ENCODE measurements at regions not wholly inside any gene's neighbourhood (a gene's known extent, or its start where the extent isn't known, plus 50 kb on each side); places are given as distances from the start of the nearest gene placed in this dataset.

DNA sequence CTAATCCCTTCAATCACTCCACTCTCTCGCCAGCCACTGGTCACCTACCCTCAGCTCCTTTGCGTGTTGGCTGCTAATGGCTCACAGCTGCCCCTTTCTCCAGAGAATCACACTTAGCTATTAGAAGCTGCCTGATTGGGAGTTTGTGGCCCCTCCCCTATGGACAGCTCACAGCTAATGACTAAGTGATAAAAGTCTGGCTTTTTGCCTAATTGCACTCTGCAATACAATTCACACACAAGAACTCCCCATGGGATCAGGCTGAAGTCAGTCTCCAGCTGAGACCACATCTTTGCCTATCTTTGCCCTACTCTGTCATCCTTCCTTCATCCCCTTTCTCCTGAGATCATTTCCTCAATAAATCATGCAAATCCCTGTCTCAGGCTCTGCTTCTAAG lies 701.9 kb upstream of the RAB6C start:
- no peak for DNase-seq (ENCODE audit: low read depth, low spot score)
- CTCF ChIA-PET, result no interaction called here
- TF ChIP-seq, protein P1, sequence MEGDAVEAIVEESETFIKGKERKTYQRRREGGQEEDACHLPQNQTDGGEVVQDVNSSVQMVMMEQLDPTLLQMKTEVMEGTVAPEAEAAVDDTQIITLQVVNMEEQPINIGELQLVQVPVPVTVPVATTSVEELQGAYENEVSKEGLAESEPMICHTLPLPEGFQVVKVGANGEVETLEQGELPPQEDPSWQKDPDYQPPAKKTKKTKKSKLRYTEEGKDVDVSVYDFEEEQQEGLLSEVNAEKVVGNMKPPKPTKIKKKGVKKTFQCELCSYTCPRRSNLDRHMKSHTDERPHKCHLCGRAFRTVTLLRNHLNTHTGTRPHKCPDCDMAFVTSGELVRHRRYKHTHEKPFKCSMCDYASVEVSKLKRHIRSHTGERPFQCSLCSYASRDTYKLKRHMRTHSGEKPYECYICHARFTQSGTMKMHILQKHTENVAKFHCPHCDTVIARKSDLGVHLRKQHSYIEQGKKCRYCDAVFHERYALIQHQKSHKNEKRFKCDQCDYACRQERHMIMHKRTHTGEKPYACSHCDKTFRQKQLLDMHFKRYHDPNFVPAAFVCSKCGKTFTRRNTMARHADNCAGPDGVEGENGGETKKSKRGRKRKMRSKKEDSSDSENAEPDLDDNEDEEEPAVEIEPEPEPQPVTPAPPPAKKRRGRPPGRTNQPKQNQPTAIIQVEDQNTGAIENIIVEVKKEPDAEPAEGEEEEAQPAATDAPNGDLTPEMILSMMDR (IDR thresholded peaks at IDR 0.05; ENCODE audit: insufficient read depth, low read length, missing control alignments), result no peak
- H3K4me3 ChIP-seq (ENCODE audit: low read depth, low read length), result no peak overlapping the region
- POLR2A ChIA-PET, result no interaction called here

DNA sequence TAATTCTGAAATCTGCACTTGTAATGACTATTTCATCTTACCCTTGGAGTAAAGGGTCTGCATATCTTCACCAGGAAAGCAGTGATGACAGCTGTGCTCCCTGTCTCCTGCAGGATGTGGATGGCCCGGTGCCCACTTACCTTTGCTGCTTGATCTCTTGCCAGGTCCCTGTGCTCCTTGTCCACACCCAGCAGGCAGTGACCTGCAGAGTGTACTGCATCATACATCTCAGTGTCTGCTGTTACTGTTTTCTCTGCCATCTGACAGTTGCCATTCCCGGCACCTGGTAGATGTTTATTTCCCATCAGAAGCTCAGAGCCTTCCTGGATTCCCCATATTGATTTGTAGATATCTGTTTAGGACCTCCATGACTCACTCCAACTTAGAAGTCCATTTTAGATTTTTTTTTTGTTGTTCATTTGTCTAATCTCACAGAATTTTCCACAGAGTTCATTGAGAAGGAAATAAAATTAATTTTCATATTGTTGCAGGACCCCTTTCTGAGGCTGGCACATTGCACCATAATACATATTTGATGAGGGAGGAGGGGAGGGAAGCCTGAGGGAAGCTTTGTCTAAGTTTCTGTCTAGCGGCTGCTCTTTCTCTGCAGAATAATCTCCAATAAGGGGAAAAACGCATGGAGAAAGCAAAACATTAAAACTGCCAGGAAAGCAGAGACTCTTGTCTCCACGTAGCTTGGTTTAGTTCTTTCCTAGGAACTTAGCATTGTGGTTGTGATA lies 697.5 kb upstream of the RAB6C start:
- no peak for DNase-seq (ENCODE audit: low read depth, low spot score)
- TF ChIP-seq, protein P1 (IDR thresholded peaks at IDR 0.05; ENCODE audit: insufficient read depth, low read length, missing control alignments), result no peak
- H3K4me3 ChIP-seq (ENCODE audit: low read depth, low read length), result no peak overlapping the region
- ChIA-PET CTCF (no interaction called here), POLR2A (no interaction called here)

GRCh38 chr2:129285012-129285411 lies 694.5 kb upstream of the RAB6C start:
- ChIA-PET POLR2A (no interaction called here), CTCF (no interaction called here)
- DNase-seq (ENCODE audit: low read depth, low spot score), result no peak

GRCh38 chr2:129293326-129293725 lies 686.1 kb upstream of the RAB6C start:
- DNase-seq (ENCODE audit: low read depth, low spot score), result no peak
- no peak overlapping the region for H3K4me3 ChIP-seq (ENCODE audit: low read depth, low read length)
- CTCF ChIA-PET, result no interaction called here
- POLR2A ChIA-PET, result no interaction called here
- TF ChIP-seq, protein P1 (IDR thresholded peaks at IDR 0.05; ENCODE audit: insufficient read depth, low read length, missing control alignments), result no peak

More at GRCh38 chr2:129285012-129285411, 694.5 kb upstream of the RAB6C start:
- H3K4me3 ChIP-seq (ENCODE audit: low read depth, low read length), result no peak overlapping the region
- TF ChIP-seq, protein P1 (IDR thresholded peaks at IDR 0.05; ENCODE audit: insufficient read depth, low read length, missing control alignments), result no peak

DNA sequence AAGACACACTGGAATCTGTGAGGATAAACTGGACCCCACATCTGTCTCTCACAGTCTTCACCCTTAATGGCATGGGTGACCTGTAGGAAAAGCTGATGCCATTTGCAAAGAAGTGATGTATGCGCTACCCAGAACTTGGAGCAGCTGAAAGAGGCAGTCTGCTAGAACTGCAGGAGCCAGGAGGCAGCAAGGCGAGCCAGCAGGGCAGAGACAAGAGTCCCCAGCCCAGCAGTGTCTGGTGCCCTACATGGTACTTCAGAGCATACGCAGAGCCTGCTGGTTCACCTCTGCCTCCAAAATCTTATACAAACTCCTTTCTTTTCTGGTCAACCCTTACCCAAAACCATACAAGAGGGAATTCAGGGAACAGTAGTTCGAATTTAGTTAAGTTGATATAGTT lies 683.1 kb upstream of the RAB6C start:
- no peak overlapping the region for H3K4me3 ChIP-seq (ENCODE audit: low read depth, low read length)
- CTCF ChIA-PET, result no interaction called here
- TF ChIP-seq, protein P1 (IDR thresholded peaks at IDR 0.05; ENCODE audit: insufficient read depth, low read length, missing control alignments), result no peak
- POLR2A ChIA-PET, result no interaction called here
- no peak for DNase-seq (ENCODE audit: low read depth, low spot score)

DNA sequence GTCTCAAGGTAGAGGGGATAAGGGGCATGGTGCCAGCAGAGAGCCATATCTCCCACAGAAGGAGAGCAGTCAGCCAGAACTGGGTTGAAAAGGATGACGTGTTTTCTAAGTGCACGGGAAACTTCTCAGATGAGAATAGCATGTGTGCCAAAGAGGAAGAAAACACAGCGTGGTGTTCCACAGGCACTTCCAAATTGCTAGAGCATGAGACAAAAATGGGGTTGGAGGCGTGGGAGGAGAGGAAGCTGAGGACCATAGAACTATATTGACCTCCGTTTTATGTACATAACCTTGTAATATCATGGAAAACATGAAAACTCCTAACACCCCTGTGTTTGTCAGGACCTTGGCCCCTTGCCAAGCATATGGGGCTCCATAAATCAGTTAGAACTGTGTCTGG lies 682.7 kb upstream of the RAB6C start:
- CTCF ChIA-PET, result no interaction called here
- DNase-seq (ENCODE audit: low read depth, low spot score), result no peak
- TF ChIP-seq, protein P1 (IDR thresholded peaks at IDR 0.05; ENCODE audit: insufficient read depth, low read length, missing control alignments), result no peak
- H3K4me3 ChIP-seq (ENCODE audit: low read depth, low read length), result no peak overlapping the region
- POLR2A ChIA-PET, result no interaction called here

All from AG04449 (cell line).